Right renal cortex interstitium (tissue), 3 donors: ENCODE measurements at regions not wholly inside any gene's neighbourhood (a gene's known extent, or its start where the extent isn't known, plus 50 kb on each side); places are given as distances from the start of the nearest gene placed in this dataset.
"Not testable (repeated sequence)": the region's sequence is repeated elsewhere in the genome, so short reads cannot be mapped to it uniquely, and the experiment has no call there.

Experiments used
- DNase-seq, 3 donors: peaks; one replicate each; pipeline ENCODE4 v3.0.0-alpha.2; 2013; ENCODE audit warnings: low read depth in 3 of 3, low spot score in 2 of 3

DNA sequence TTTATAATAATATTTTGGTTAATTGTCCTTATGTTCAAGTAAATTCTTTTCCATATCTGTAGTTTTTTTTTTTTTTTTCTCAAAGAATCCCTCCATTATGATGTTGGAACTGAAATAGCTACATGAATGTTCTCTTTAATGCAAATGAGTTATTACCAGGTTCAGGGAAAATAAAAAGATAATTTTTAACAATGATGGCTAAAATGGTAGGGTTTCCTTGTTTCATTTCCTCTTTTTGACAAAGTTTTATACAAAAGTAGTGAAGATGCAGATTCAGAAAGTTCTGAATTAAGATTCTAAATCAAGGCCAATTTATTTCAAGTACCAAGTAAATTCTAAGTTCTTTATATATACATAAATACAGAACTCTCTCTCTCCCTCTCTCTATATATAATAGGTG is 779.0 kb upstream of the INTU start:
- no peak for DNase-seq

DNA sequence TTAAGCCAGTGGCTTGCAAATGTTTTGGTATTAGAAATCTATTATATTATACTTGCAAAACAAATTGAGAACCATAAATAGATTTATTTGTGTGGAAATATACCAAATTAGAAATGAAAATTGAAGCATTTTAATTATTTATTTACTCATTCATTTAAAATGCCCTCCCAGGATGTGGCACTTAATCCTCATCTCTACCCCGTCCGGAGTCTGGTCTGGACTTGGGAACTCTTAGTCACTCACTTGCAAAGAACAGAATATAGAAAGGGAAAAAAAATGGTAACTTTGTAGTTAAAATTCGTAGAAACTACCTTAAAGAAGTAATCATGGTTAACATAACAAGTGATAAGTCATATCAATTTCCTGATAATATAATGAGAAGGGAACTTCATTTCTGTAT is 775.9 kb upstream of the INTU start:
- DNase-seq, result no peak

DNA sequence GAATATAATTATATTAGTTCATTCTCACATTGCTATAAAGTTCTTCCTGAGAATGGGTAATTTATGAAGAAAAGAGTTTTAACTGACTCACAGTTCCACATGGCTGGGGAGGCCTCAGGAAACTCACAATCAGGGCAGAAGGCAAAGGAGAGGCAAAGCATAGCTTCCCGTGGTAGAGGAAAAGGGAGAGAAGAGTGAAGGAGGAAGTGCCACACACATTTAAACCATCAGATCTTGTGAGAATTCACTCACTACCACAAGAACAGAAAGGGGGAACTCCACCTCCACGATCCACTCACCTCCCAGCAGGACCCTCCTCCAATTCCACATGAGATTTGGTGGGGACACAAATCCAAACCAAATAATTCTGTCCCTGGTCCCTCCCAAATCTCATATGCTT is 773.4 kb upstream of the INTU start:
- DNase-seq, result no peak

DNA sequence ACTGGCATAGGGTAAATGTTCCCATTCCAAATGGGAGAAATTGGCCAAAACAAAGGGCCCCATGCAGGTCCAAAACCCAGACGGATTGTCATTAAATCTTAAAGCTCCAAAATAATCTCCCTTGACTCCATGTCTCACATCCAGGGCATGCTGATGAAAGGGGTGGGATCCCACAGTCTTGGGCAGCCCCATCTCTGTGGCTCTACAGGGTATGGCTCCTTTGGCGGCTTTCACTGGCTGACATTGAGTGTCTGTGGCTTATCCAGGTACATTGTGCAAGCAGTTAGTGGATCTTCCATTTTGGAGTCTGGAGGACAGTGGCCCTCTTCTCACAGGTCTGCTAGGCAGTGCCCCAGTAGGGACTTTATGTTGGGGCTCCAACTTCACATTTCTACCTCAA is 772.9 kb upstream of the INTU start:
- no peak for DNase-seq

DNA sequence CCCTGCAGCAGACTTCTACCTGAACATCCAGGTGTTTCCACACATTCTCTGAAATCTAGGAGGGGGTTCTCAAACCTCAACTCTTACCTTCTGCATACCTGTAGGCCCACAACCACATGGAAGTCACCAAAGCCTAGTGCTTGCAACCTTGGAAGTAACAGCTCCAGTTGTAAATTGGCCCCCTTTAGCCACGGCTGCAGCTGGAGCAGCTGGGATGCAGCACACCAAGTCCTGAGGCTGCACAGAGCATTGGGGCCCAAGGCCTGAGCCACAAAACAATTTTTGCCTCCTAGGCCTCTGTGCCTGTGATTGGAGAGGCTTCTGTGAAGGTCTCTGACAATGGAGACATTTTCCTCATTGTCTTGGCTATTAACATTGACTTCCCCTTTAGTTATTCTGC is 772.4 kb upstream of the INTU start:
- no peak for DNase-seq

DNA sequence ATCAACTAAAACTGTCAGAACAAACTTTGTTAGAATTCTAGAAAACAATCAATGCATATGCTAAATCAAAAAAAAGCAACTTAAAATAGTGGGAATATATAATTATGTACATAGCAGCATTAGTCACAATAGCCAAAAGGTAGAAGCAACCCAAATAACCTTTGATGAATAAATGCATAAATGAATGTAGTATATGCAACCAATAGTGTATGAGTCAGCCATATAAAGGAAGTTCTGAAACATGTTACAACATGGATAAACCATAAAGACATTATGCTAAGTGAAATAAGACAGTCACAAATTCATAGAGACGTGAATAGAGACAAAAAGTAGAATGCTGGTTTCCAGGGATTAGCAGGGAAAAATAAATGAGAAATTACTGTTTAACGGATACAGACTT is 762.8 kb upstream of the INTU start:
- no peak for DNase-seq

DNA sequence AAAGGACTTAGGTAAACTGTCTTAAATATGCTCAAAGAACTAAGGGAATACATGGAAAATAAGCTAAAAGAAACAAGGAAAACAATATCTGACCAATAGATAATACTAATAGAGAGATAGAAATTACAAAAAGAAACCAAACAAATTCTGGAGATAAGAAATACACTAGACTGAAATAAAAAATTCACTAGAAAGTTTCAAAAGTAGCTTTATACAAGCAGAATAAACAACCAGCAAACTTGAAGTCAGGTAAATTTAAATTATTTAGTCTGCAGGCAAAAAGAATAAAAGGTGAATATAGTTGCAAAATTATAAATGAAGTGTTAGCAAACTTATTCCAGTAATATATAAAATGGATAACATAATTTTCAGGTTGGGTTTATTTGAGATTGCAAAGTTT is 760.9 kb upstream of the INTU start:
- no peak for DNase-seq

DNA sequence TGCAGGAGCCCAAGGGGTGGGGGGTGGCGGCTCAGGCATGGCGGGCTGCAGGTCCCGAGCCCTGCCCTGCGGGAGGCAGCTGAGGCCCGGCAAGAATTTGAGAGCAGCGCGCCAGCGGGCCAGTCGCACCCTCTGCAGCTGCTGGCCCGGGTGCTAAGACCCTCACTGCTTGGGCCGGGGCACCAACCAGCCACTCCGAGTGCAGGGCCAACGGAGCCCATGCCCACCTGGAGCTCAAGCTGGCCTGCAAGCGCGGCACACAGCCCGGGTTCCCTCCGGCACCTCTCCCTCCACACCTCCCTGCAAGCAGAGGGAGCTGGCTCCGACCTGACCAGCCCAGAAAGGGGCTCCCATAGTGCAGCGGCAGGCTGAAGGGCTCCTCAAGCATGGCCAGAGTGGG is 758.2 kb upstream of the INTU start:
- DNase-seq, result no peak

DNA sequence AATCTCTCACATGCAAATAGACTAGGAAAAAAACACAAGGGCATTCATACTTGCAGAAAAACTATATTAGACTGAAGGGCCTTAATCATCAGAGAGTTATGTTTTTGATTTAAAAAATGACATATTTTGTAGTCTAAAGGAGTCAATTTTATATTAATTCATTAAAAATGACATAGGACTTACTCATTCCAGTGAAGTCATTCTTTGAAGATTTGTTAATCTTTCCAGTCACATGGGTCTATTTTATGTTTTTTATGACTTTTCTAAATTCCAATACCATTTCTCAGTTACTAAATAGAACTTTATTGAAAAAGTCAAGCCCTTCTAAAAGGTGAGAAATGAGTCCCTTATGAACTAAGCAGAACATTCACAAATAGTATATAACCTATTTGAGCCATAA is 743.8 kb upstream of the INTU start:
- no peak for DNase-seq

DNA sequence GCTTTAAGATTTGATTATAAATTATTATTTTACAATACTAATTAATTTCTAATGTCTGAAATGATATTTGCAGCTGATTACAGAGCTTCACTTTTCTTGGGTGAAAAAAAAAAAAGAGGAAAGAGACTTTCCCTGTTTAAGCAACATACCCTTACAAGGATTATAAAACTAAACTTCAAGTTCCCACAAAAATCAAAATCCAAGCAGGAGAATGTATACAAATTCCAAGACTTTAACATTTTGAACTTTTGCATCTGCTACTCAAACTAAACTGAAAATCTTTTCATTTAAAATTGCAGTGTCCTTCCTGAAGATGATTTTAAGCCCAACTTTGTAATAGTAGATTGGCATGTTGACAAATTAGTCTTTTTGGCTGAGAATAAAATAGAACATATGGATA is 742.4 kb upstream of the INTU start:
- no peak for DNase-seq

DNA sequence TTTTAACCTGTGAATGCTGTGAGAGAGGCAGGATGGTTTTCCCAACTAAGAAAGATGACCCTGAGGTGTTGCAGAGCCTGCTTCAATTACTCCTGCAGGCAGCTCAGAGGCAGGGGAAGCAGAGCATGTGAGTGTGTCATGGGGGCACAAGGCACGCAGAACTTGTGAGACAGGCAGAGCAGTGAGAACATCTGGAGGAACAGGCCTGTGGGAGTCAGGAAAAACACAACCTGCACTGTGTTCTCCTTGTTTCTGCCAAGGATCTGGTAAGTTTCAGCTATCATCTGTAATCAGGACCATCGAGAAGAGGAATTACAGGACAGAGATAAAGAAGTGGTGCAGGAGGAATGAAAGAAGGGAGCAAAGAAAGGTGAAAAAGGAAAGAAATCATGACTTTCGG is 741.8 kb upstream of the INTU start:
- no peak for DNase-seq

DNA sequence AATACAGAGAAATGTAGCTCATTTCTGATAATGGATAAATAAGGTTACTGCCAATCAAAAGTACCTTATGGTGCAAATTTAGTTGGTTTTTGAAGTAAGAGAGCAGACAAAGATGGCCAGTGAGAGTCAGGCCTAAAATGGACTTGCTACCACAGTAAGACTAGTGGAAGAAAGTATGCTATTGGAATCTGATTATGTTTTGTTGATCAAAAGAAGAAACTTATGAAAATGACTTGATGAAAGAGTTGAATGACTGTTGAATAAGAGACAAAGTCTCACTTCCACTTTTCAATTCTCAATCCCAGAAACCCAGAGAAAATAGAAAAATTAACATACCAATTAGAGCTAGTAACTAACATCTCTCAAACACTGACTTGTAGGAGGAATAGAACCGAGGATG is 737.8 kb upstream of the INTU start:
- no peak for DNase-seq

DNA sequence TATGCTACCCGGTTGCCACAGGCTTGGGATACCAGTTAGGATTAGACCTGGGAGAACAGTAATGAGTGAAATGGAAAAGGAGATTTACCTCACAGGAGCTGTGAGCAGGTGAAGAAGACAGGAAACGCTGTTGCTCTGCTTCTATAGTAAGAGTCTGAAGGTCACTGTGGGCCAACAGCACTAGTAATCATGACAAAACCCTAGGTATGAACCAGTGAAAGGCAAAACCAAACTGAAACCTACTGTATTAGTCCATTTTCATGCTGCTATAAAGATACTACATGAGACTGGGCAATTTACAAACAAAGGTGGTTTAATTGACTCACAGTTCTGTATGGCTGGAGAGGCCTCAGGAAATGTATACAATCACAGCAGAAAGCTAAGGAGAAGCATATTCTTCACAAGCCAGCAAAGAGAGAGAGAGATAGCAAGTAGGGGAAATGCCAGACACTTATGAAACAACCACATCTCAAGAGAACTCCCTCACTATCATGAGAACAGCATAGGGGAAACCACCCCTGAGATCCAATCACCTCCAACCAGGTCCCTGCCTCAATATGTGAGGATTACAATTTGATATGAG is 736.7 kb upstream of the INTU start:
- DNase-seq, result no peak

DNA sequence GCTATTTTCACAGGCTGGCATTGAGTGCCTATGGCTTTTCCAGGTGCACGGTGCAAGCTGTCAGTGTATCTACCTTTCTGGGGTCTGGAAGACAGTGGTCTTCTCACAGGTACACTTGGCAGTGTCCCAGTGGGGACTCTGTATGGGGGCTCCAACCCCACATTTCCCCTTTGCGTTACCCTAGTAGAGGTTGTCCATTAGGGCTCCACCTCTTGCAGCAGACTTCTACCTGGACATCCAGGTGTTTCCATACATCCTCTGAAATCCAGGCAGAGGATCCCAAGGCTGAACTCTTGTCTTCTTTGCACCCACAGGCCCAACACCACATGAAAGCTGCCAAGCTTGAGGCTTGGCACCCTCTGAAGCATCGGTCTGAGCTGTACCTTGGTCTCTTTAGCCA is 735.7 kb upstream of the INTU start:
- no peak for DNase-seq

DNA sequence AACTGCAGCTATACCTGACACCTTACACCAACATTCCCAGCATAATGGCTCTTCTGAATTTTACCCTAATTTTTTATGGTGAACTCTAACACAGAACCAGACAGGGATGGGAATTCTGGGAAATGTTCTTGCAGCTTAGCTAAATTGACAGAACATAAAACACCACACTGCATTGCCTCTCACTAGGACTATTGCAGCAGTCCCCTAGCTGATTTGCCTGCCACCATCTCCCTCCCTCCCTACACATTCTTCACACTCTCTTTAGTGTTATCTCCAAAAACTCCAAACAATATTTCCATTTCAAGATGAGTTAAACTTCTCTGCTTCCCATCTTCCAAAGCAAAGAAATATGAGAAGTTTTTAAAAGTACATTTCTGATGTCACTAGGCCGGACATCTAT is 733.9 kb upstream of the INTU start:
- DNase-seq, result no peak

DNA sequence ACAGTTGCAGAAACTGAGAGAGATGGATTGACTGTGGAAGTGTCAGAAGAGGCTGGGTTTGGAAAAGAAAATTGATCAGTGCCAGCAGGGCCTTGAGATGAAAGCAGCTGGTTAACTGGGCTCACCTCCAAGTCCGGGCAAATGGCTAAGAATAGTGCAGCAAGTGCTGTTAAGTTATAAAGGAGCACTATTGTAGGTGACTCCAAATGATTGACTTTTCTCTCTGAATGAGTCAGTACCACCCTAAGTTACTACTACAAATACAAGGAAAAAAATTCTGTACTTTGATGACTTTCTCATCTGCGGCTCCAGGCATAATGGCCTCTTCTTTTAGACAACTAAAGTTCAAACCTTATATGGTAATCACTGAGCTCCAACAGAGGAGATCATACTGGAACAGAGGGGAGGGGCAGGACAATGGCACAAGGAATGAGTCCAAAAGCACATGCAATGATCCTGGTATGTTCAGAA is 733.4 kb upstream of the INTU start:
- no peak for DNase-seq

DNA sequence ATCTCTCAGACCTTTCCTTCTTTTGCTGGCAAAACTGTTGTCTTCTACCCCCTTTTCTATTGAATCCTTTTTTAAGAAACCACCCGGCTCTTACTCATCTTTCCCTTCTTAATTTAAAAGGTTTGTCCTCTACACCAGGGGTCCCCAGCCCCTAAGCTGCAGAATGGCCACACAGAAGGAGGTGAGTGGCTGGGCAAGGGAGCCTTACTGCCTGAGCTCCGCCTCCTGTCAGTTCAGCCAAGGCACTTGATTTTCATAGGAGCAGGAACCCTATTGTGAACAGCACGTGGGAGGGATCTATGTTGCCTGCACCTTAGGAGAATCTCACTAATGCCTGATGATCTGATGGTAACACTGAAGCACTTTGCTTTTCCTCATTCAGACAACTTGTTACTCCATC is 726.3 kb upstream of the INTU start:
- DNase-seq, result no peak

DNA sequence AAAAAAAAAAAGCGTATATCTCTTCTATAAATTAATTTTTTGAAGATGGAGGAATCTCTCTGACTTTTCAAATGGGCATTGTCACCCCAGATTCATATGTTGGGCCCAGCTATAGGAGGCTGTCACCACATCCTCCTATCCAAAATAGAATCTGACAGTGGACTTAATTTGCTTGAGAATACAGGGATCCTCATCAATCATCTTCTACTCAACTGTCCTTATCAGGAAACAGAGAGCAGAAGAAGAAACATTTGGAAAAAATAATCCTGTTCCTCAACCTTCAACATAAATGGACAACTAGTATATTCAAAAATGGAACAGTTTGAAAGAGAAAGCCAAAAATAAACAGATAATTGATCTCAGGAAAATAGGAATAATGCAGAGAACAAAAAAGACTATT is 725.4 kb upstream of the INTU start:
- no peak for DNase-seq

DNA sequence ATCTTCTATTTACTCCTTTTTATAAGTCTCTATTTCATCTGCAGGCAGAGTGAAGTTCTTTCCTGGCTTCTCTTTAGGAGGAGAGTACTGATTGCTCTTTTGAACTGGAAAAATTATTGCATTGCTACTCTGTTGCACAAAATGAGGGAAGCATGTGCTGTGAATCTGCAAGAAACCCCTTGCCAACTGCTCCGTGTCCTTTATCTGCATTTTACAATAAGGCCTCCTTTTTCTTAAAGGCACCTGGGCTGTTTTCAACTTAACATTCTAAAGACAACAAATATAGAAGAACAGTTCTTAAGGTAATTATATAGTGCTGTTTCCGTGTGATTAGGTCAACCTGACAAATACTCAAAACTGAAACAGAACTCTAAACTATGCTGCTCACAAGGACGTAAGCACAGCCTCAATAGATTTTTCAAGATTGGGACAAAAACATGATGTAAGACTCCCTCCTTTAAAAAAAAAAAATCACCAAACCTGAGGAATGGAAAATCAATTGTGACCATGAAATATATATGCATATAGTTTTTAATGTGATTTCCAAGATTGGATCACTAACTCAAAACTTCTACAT is 716.6 kb upstream of the INTU start:
- DNase-seq, result no peak

DNA sequence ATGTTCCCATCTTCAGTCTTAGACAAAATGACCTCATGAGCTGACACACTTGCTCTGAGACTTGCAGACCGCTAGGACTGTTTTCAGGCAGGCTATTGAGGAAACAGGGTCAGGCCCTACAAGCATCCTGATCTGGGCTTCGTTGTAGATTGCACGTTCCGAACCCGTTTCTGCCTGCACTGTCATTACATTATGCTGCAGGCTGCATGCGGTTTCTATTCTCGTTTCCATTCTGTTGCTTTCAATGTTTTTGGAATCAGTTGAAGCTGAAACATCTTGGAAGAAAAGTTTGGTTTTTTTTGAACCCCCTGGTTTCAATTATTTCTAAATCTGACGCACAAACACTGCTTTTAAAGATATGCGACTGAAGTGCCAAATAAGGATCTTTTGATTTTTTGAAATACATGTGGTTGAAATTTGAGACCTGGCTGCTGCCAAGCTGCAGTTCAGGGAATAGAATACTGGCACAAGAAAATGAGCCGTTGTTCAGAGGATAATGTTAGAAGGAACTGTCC is 716.1 kb upstream of the INTU start:
- DNase-seq, result no peak

DNA sequence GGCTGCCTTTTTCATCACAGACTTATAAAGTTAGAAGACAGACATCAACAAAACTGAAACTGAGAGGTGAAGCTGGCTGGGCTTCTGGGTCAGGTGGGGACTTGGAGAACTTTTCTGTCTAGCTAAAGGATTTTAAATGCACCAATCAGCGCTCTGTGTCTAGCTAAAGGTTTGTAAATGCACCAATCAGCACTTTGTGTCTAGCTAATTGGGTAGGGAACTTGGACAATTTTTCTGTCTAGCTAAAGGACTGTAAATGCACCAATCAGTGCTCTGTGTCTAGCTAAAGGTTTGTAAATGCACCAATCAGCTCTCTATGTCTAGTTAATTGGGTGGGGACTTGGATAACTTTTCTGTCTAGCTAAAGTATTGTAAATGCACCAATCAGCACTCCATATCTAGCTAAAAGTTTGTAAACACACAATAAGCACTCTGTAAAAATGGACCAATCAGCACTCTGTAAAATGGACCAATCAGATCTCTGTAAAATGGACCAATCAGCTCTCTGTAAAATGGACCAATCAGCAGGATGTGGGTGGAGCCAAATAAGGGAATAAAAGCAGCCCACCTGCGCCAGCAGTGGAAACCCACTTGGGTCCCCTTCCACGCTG is 710.3 kb upstream of the INTU start:
- not testable (repeated sequence) for DNase-seq

DNA sequence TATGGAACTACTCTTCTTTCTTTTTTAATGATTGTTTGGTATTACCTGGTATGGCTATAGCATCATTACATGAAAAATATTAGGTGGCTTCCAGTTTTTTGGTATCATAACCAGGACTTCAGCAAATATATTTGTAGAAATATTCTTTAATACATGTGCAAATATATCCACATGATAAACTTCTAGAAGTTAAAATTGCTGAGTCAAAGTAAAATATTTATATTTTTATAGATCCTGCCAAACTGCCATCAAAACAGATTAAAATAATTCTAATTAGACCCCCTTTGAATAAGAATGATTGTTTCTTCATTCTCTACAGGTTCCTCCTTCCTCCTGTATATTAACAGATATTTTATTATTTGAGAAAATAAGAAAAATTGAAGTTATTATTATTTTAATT is 708.5 kb upstream of the INTU start:
- DNase-seq, result no peak

DNA sequence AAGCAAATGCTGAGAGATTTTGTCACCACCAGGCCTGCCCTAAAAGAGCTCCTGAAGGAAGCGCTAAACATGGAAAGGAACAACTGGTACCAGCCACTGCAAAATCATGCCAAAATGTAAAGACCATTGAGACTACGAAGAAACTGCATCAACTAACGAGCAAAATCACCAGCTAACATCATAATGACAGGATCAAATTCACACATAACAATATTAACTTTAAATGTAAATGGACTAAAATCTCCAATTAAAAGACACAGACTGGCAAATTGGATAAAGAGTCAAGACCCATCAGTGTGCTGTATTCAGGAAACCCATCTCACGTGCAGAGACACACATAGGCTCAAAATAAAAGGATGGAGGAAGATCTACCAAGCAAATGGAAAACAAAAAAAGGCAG is 702.7 kb upstream of the INTU start:
- DNase-seq, result not testable (repeated sequence)
